Right lobe of liver (tissue), 6 donors: ENCODE measurements at regions not wholly inside any gene's neighbourhood (a gene's known extent, or its start where the extent isn't known, plus 50 kb on each side); places are given as distances from the start of the nearest gene placed in this dataset.

Experiments used
- ATAC-seq, 4 donors: fragments of 200-7000 bp; cut with Tn5 transposase; one replicate each; pipeline ENCODE4 v1.9.1; 2020; ENCODE audit warnings: mild to moderate bottlenecking in 4 of 4, moderate library complexity in 4 of 4
- DNase-seq, 3 donors: peaks; one replicate each; pipeline ENCODE4 v3.0.0-alpha.2; 2020
- H3K27ac ChIP-seq, 3 donors: fragments of 200-600 bp; one replicate each; pipeline ENCODE4 v1.8.0; 2022
- H3K27me3 ChIP-seq, 2 donors: fragments of 200-600 bp; one replicate each; pipeline ENCODE4 v1.8.0; 2022
- H3K36me3 ChIP-seq, 4 donors: fragments of 200-600 bp; sonication (generic) in 1 of 4; one replicate each; pipeline versions ENCODE4 v1.5.1 to v1.8.0; 2017 to 2022; ENCODE audit warnings: control low read depth in 1 of 4
- H3K4me1 ChIP-seq, 4 donors: fragments of 200-600 bp; sonication (generic) in 1 of 4; one replicate each; pipeline versions ENCODE4 v1.5.1 to v1.8.0; 2017 to 2022; ENCODE audit warnings: control low read depth in 1 of 4
- H3K4me3 ChIP-seq, 3 donors: fragments of 200-600 bp; one replicate each; pipeline ENCODE4 v1.8.0; 2022
- H3K9me3 ChIP-seq, 4 donors: fragments of 200-600 bp; sonication (generic) in 1 of 4; one replicate each; pipeline versions ENCODE4 v1.5.1 to v1.8.0; 2017 to 2022; ENCODE audit warnings: control low read depth in 1 of 4
- POLR2A ChIP-seq: fragments of 450-650 bp; IDR thresholded peaks from one replicate; pipeline ENCODE4 v1.6.1; 2017; ENCODE audit warnings: antibody characterized with exemption, mild to moderate bottlenecking
- WGBS: methylation state at CpG from one replicate; pipeline ENCODE4 v1.1.6; 2018; ENCODE audit warnings: low coverage, low lambda C conversion rate; ENCODE audit not compliant: insufficient coverage; ENCODE audit errors: missing lambda C conversion rate; 5-methylcytosine and 5-hydroxymethylcytosine counted together
- intact Hi-C, 2 donors: fragments of 100-400 bp; cut with DNase I; formaldehyde crosslinking; loops; one replicate each; pipeline versions ENCODE4 v1.11.2 to v1.14.1; 2022
- TF ChIP-seq, protein P1 (sequence below), 4 donors: fragments of 200-600 bp in 3 of 4; fragments of 450-650 bp in 1 of 4; IDR thresholded peaks; one replicate each; pipeline versions ENCODE4 v1.5.1 to v1.8.0; 2016 to 2022; ENCODE audit warnings: antibody characterized with exemption in 4 of 4, mild to moderate bottlenecking in 2 of 4
- donor health status: DM: no; HTN: yes; CAD: no.
- donor health status: DM: no; HTN: no; CAD: no.
- donor health status: DM: no; HTN: no; CAD: no.
- donor health status: DM: no; HTN: yes; CAD: no.
- donor health status: DM: no; HTN: yes; CAD: no.

DNA sequence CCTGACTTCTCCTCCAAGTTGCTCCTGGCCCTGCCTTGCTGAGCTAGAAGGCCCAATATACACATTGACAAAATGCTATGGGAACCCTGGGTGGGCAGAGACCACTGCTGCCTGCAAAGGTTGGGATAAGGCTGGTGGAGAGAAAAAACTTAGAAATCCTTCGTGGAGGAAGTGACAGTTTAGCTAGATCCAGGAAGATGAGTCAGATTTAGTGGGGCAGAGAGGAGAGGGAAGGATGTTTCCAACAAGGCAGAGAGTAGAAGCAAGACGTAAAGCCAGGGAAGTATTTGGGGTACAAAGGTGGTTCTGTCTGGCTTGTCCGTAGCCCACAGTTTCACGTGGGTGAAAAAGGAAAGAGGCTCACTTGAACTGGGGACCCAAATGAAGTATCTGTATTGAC lies 69.0 kb upstream of the CLMN start:
- no peaks in the 10 kb centered on the region for H3K27me3 ChIP-seq
- TF ChIP-seq, protein P1, sequence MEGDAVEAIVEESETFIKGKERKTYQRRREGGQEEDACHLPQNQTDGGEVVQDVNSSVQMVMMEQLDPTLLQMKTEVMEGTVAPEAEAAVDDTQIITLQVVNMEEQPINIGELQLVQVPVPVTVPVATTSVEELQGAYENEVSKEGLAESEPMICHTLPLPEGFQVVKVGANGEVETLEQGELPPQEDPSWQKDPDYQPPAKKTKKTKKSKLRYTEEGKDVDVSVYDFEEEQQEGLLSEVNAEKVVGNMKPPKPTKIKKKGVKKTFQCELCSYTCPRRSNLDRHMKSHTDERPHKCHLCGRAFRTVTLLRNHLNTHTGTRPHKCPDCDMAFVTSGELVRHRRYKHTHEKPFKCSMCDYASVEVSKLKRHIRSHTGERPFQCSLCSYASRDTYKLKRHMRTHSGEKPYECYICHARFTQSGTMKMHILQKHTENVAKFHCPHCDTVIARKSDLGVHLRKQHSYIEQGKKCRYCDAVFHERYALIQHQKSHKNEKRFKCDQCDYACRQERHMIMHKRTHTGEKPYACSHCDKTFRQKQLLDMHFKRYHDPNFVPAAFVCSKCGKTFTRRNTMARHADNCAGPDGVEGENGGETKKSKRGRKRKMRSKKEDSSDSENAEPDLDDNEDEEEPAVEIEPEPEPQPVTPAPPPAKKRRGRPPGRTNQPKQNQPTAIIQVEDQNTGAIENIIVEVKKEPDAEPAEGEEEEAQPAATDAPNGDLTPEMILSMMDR (IDR thresholded peaks at IDR 0.05): no peak
- TF ChIP-seq POLR2A: no peak
- no peaks in the 10 kb centered on the region for H3K9me3 ChIP-seq
- no peaks in the 10 kb centered on the region for H3K4me1 ChIP-seq
- 49% methylated on average over 2 of the region's 4 CpGs for WGBS
- DNase-seq (no peak), ATAC-seq (no peak)
- no peak overlapping the region for H3K4me3 ChIP-seq
- no peak overlapping the region for H3K27ac ChIP-seq
- intact Hi-C loops: no loop called here
- H3K36me3 ChIP-seq: no peaks in the 10 kb centered on the region

DNA sequence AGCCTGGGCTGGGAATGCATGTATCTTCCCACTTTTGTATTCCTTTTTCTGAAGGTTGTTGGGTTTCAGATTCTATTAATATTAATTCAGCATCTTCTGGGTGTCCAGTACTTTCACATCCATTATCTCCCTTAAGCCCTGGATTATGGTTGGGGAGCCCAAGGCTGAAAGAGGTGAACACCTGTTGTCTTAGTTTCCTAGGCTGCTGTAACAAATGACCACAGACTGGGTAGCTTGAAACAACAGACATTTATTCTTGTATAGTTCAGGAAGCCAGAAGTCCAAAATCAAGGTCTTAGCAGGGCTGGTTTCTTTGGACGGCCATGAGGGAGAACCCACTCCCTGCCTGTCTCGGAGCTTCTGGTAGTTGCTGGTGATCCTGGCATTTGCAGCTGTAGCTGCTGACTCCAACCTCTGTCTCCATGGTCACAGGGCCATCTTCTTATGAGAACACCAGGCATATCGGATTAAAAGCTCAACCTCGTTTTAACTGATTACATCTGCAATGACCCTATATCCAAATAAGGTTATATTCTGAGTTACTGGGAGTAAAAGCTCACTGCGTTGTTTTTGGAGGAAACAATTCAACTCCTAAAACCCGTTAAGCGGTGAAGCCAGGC lies 68.2 kb upstream of the CLMN start:
- H3K4me3 ChIP-seq: no peak overlapping the region
- H3K36me3 ChIP-seq: no peaks in the 10 kb centered on the region
- H3K4me1 ChIP-seq: peaks cover 0 to 5% (median 0%) of the 10 kb centered on the region in 4 donors
- no peaks in the 10 kb centered on the region for H3K27me3 ChIP-seq
- WGBS: 95% methylated on average over 3 of the region's 7 CpGs
- no peaks in the 10 kb centered on the region for H3K9me3 ChIP-seq
- H3K27ac ChIP-seq: no peak overlapping the region
- ATAC-seq (no peak), DNase-seq (no peak)
- intact Hi-C loops: no loop called here
- TF ChIP-seq POLR2A: no peak
- TF ChIP-seq, protein P1 (IDR thresholded peaks at IDR 0.05): no peak

DNA sequence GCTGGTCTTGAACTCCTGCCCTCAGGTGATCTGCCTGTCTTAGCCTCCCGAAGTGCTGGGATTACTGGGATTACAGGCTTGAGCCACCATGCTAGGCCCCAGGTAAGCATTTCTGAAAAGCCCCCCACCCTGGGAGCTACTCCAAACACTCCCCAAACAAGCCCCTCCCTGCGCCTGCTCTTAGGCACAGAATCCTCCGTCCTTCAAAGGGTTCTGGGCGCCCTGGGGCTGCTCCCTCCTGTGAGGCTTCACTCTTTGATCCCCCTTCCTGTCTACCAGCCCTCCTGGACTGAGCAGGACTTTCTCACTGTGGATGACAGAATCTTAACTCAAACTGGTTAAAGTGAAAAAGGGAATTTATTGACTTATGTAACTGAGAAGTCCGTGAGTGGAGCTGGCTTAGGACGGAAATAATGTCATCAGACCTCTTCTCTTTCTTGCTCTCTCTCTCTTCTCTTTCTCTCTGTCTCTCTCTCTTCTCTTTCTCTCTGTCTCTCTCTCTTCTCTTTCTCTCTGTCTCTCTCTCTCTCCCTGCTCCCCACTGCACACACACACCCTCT lies 66.9 kb upstream of the CLMN start:
- H3K27ac ChIP-seq: no peak overlapping the region
- 68% methylated on average over 6 of the region's 6 CpGs for WGBS
- TF ChIP-seq, protein P1 (IDR thresholded peaks at IDR 0.05): no peak
- TF ChIP-seq POLR2A: no peak

DNA sequence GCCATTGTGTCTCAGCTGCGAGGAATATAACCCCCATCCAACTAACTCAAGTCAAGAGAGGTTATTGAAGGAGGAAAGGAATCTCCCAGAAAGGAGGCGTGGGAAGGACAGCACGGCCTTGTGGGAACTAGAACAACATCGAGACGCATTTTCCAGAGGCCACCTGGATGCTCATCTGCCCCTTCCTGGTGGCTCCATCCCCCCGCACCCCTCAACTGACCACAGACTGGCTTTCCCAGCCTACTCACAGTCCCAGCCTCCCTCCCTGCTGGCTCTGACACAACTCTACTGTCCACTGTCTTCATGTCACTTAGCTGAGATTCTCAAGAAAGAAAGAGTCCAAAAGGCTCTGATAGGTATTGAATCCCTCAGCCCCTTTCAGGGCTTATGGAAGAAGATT lies 66.0 kb upstream of the CLMN start:
- Histone ChIP-seq H3K27me3 (no peaks in the 10 kb centered on the region), H3K9me3 (no peaks in the 10 kb centered on the region), H3K36me3 (no peaks in the 10 kb centered on the region), H3K27ac (no peak overlapping the region), H3K4me1 (peaks cover 0 to 6% (median 0%) of the 10 kb centered on the region in 4 donors), H3K4me3 (no peak overlapping the region)
- WGBS: 77% methylated on average over 5 of the region's 6 CpGs
- ATAC-seq: no peak
- DNase-seq: no peak
- intact Hi-C loops: no loop called here
- TF ChIP-seq, protein P1 (IDR thresholded peaks at IDR 0.05): no peak
- TF ChIP-seq POLR2A: no peak

More for the DNA sequence above, 66.9 kb upstream of the CLMN start:
- intact Hi-C loops: no loop called here
- Histone ChIP-seq H3K9me3 (no peaks in the 10 kb centered on the region), H3K36me3 (no peaks in the 10 kb centered on the region), H3K4me3 (no peak overlapping the region), H3K4me1 (peaks cover 0 to 6% (median 0%) of the 10 kb centered on the region in 4 donors), H3K27me3 (no peaks in the 10 kb centered on the region)
- DNase-seq (no peak), ATAC-seq (no peak)
